Psoas muscle (tissue), 7 donors: ENCODE measurements at regions not wholly inside any gene's neighbourhood (a gene's known extent, or its start where the extent isn't known, plus 50 kb on each side); places are given as distances from the start of the nearest gene placed in this dataset.

Experiments used
- ATAC-seq, 4 donors: fragments of 200-7000 bp; cut with Tn5 transposase; one replicate each; pipeline ENCODE4 v1.9.1; 2020; ENCODE audit warnings: moderate library complexity in 3 of 4, mild to moderate bottlenecking in 2 of 4
- DNase-seq, 2 donors: peaks; one replicate each; pipeline ENCODE4 v3.0.0-alpha.2; 2020
- H3K27ac ChIP-seq: fragments of 200-600 bp; one replicate; pipeline ENCODE4 v1.8.0; 2022
- H3K27me3 ChIP-seq, 3 donors: fragments of 200-600 bp in 1 of 3; one replicate each; pipeline versions ENCODE4 v1.6.1 to v1.8.0; 2013 to 2022; ENCODE audit warnings: low read length in 2 of 3, mild to moderate bottlenecking in 2 of 3, moderate library complexity in 1 of 3; ENCODE audit not compliant: insufficient read depth in 3 of 3
- H3K36me3 ChIP-seq, 2 donors: fragments of 200-600 bp in 1 of 2; one replicate each; pipeline versions ENCODE4 v1.6.1 to v1.8.0; 2013 to 2022; ENCODE audit warnings: low read depth in 1 of 2, mild to moderate bottlenecking in 1 of 2, moderate library complexity in 1 of 2; ENCODE audit not compliant: insufficient read depth in 1 of 2
- H3K4me1 ChIP-seq: fragments of 200-600 bp; one replicate; pipeline ENCODE4 v1.8.0; 2022
- H3K4me3 ChIP-seq: fragments of 200-600 bp; one replicate; pipeline ENCODE4 v1.8.0; 2022; ENCODE audit warnings: mild to moderate bottlenecking
- H3K9me3 ChIP-seq: fragments of 200-600 bp; one replicate; pipeline ENCODE4 v1.8.0; 2022
- WGBS, 3 donors: extraction: QIAGEN DNeasy Blood & Tissue Kit; methylation state at CpG; one replicate each; pipeline versions ENCODE4 v1.1.6 to v1.1.7; 2013; 5-methylcytosine and 5-hydroxymethylcytosine counted together
- intact Hi-C, 2 donors: fragments of 100-400 bp; cut with DNase I; formaldehyde crosslinking; loops; one replicate each; pipeline versions ENCODE4 v1.11.0 to v1.14.2; 2022
- TF ChIP-seq, protein P1 (sequence below): fragments of 200-600 bp; IDR thresholded peaks from one replicate; pipeline ENCODE4 v1.8.0; 2022; ENCODE audit warnings: antibody characterized with exemption
- donor health status: healthy with polysubstance abuse.
- donor health status: DM: no; HTN: no; CAD: no; lungs with moderate emphysema.
- donor health status: Bipolar disorder and iron deficiency.
- donor health status: healthy.
- donor health status: DM: yes; HTN: yes; CAD: no.
- donor health status: DM: no; HTN: no; CAD: no.
- donor health status: DM: yes; HTN: yes; CAD: no.

- Histone ChIP-seq H3K27me3 (no peaks in the 10 kb centered on the region), H3K27ac (no peak overlapping the region), H3K36me3 (no peaks in the 10 kb centered on the region), H3K4me3 (no peak overlapping the region), H3K4me1 (no peaks in the 10 kb centered on the region), H3K9me3 (no peaks in the 10 kb centered on the region)
- intact Hi-C loops: no loop called here
- 66 to 81% (median 73%) methylated on average over 1 of the region's 1 CpG for whole genome bisulfite sequencing, 3 donors
- DNase-seq (no peak), ATAC-seq (no peak)
- TF ChIP-seq, protein P1, sequence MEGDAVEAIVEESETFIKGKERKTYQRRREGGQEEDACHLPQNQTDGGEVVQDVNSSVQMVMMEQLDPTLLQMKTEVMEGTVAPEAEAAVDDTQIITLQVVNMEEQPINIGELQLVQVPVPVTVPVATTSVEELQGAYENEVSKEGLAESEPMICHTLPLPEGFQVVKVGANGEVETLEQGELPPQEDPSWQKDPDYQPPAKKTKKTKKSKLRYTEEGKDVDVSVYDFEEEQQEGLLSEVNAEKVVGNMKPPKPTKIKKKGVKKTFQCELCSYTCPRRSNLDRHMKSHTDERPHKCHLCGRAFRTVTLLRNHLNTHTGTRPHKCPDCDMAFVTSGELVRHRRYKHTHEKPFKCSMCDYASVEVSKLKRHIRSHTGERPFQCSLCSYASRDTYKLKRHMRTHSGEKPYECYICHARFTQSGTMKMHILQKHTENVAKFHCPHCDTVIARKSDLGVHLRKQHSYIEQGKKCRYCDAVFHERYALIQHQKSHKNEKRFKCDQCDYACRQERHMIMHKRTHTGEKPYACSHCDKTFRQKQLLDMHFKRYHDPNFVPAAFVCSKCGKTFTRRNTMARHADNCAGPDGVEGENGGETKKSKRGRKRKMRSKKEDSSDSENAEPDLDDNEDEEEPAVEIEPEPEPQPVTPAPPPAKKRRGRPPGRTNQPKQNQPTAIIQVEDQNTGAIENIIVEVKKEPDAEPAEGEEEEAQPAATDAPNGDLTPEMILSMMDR: no peak
Observed at GRCh38 chr7:136702913-136703312, 165.5 kb upstream of the CHRM2 start.

GRCh38 chr7:136698977-136699376 lies 169.5 kb upstream of the CHRM2 start:
- Histone ChIP-seq H3K4me1 (no peaks in the 10 kb centered on the region), H3K27ac (no peak overlapping the region), H3K9me3 (no peaks in the 10 kb centered on the region), H3K27me3 (no peaks in the 10 kb centered on the region), H3K36me3 (no peaks in the 10 kb centered on the region), H3K4me3 (no peak overlapping the region)
- no peak for DNase-seq
- TF ChIP-seq, protein P1: no peak
- peak in 1 of 4 donors; percentile 48 for ATAC-seq
- 57 to 88% (median 69%) methylated on average over 2 of the region's 2 CpGs for WGBS, 3 donors
- intact Hi-C loops: no loop called here

DNA sequence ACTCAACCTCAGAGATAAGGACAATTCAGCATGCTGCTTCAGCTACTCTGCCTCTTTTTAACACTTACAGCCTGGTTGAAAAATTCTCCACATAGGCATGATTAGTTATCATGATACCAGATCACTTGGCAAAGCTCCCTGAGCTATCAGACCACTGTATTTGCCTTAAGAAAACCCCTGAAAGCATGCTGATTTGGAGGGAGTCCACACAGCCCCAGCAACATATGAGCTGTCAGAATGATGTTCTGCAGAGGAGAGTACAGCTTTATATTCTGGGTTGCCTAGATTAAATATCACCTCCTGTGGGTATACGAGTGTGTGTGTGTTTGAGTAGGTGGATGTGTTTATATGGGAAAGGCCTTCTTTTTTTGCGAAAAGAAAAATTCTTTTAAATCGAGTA lies 170.2 kb upstream of the CHRM2 start:
- Histone ChIP-seq H3K27me3 (no peaks in the 10 kb centered on the region), H3K27ac (no peak overlapping the region), H3K4me3 (no peak overlapping the region), H3K36me3 (no peaks in the 10 kb centered on the region), H3K4me1 (no peaks in the 10 kb centered on the region), H3K9me3 (no peaks in the 10 kb centered on the region)
- no peak for ATAC-seq
- WGBS, 3 donors: 76 to 83% (median 77%) methylated on average over 3 of the region's 3 CpGs
- intact Hi-C loops: no loop called here
- no peak for DNase-seq
- TF ChIP-seq, protein P1: no peak

DNA sequence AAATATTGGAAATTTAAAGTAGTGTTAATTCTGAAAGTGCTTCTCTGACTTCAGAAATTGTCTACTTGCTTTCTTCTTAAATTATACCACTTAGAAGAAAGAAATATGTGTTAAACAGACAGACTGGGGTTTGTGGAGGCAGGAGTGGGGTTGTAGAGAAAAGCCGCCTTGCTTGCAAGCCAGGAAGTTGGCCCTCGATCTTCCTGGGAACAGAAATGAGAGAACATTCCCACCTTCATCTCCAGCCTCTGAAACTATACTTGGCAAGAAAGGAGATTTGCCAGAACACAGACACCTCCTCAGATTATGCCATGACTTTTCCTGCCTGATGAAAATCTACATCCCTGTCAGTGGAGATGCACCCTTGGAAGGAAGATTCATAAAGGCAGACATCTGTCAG lies 171.2 kb upstream of the CHRM2 start:
- Histone ChIP-seq H3K9me3 (no peaks in the 10 kb centered on the region), H3K36me3 (no peaks in the 10 kb centered on the region), H3K4me1 (no peaks in the 10 kb centered on the region), H3K27ac (no peak overlapping the region), H3K27me3 (no peaks in the 10 kb centered on the region), H3K4me3 (no peak overlapping the region)
- TF ChIP-seq, protein P1: no peak
- ATAC-seq (no peak), DNase-seq (no peak)
- intact Hi-C loops: no loop called here
- WGBS, 3 donors: 80 to 93% (median 85%) methylated on average over 2 of the region's 2 CpGs
